ENCODE measurements at regions not wholly inside any gene's neighbourhood (a gene's known extent, or its start where the extent isn't known, plus 50 kb on each side); places are given as distances from the start of the nearest gene placed in this dataset.

GRCh38 chr5:145341842-145342241, 493.3 kb downstream of the PRELID2 start:
- Histone ChIP-seq H3K79me2 (ENCODE audit: insufficient read depth, low read length) (no peaks in the 10 kb centered on the region), H2AFZ (ENCODE audit: low read length) (no peak overlapping the region), H3K36me3 (replicated peaks in 1 of 2; ENCODE audit: control insufficient read depth in 1 of 2, insufficient read depth in 2 of 2, low read length in 2 of 2) (no peaks in the 10 kb centered on the region), H3K27me3 (ENCODE audit: control insufficient read depth in 1 of 2, insufficient read depth in 2 of 2, low read length in 2 of 2) (no peaks in the 10 kb centered on the region), H3K9me3 (ENCODE audit: low read length) (no peaks in the 10 kb centered on the region), H4K20me1 (ENCODE audit: insufficient read depth, low read length) (no peaks in the 10 kb centered on the region), H3K9ac (ENCODE audit: insufficient read depth, low read depth, low read length) (no peak overlapping the region), H3K4me2 (ENCODE audit: low read depth, low read length) (no peak overlapping the region), H3K4me3 (replicated peaks in 1 of 3; ENCODE audit: insufficient read depth in 1 of 3, low read depth in 2 of 3, low read length in 3 of 3) (no peak overlapping the region), H3K27ac (ENCODE audit: extremely low read length, insufficient read depth, low read length) (no peak overlapping the region), H3K4me1 (ENCODE audit: insufficient read depth, low read length) (no peaks in the 10 kb centered on the region)
- POLR2A ChIA-PET = no interaction called here
- FAIRE-seq (no peak), ATAC-seq (no peak), DNase-seq (ENCODE audit: low spot score) (no peak)
- in situ Hi-C loops (cut with HindIII; ENCODE audit: extremely low pct_ligation_motif_present, low pct_unique_long_range_greater_than_20kb) (no loop called here), intact Hi-C loops (cut with micrococcal nuclease; ENCODE audit: unreplicated experiment) (no loop called here)
- CTCF ChIA-PET (ENCODE audit: low intra/inter-chr PET ratio, low total read pairs) = no interaction called here
- BruUV-seq (replicated peaks) = no TSS peak
- TF ChIP-seq MYNN (CRISPR knock-in tag; IDR thresholded peaks at IDR 0.05; ENCODE audit: low read depth) = no peak
- TF ChIP-seq PAWR (CRISPR knock-in tag; IDR thresholded peaks at IDR 0.05; ENCODE audit: borderline replicate concordance) = no peak
- no peak for TF ChIP-seq TEAD3 (CRISPR knock-in tag; optimal IDR thresholded peaks at IDR 0.05; ENCODE audit: borderline replicate concordance)
- no peak for TF ChIP-seq SMARCC2 (IDR thresholded peaks at IDR 0.05)
- no peak for TF ChIP-seq FOXC1 (CRISPR knock-in tag; IDR thresholded peaks at IDR 0.05; ENCODE audit: borderline replicate concordance)
- TF ChIP-seq PLRG1 (conservative IDR thresholded peaks at IDR 0.05) = no peak
- 0% methylated on average over 1 of the region's 1 CpG for WGBS (ENCODE audit: low lambda C conversion rate)

GRCh38 chr5:145340099-145340498, 495.0 kb downstream of the PRELID2 start:
- no peak for ATAC-seq
- WGBS (ENCODE audit: low lambda C conversion rate) = 0% methylated on average over 1 of the region's 3 CpGs
- in situ Hi-C loops (cut with HindIII; ENCODE audit: extremely low pct_ligation_motif_present, low pct_unique_long_range_greater_than_20kb) = no loop called here
- ChIA-PET POLR2A (no interaction called here), CTCF (ENCODE audit: low intra/inter-chr PET ratio, low total read pairs) (no interaction called here)
- intact Hi-C loops (cut with micrococcal nuclease; ENCODE audit: unreplicated experiment) = no loop called here
- no TSS peak for BruUV-seq (replicated peaks)
- FAIRE-seq = no peak
- H3K27ac ChIP-seq (ENCODE audit: extremely low read length, insufficient read depth, low read length) = no peak overlapping the region
- H4K20me1 ChIP-seq (ENCODE audit: insufficient read depth, low read length) = no peaks in the 10 kb centered on the region
- no peak for TF ChIP-seq ZNF724P (CRISPR knock-in tag; IDR thresholded peaks at IDR 0.05; ENCODE audit: borderline replicate concordance)
- no peak for DNase-seq (ENCODE audit: low spot score)
- H3K4me2 ChIP-seq (ENCODE audit: low read depth, low read length) = no peak overlapping the region
- no peak overlapping the region for H3K4me3 ChIP-seq (replicated peaks in 1 of 3; ENCODE audit: insufficient read depth in 1 of 3, low read depth in 2 of 3, low read length in 3 of 3)
- H3K27me3 ChIP-seq (ENCODE audit: control insufficient read depth in 1 of 2, insufficient read depth in 2 of 2, low read length in 2 of 2) = no peaks in the 10 kb centered on the region
- H2AFZ ChIP-seq (ENCODE audit: low read length) = no peak overlapping the region
- no peaks in the 10 kb centered on the region for H3K79me2 ChIP-seq (ENCODE audit: insufficient read depth, low read length)
- no peaks in the 10 kb centered on the region for H3K4me1 ChIP-seq (ENCODE audit: insufficient read depth, low read length)
- H3K9me3 ChIP-seq (ENCODE audit: low read length) = no peaks in the 10 kb centered on the region
- no peaks in the 10 kb centered on the region for H3K36me3 ChIP-seq (replicated peaks in 1 of 2; ENCODE audit: control insufficient read depth in 1 of 2, insufficient read depth in 2 of 2, low read length in 2 of 2)
- no peak overlapping the region for H3K9ac ChIP-seq (ENCODE audit: insufficient read depth, low read depth, low read length)

Measured in HepG2 (cell line).